ENCODE measurements at regions not wholly inside any gene's neighbourhood (a gene's known extent, or its start where the extent isn't known, plus 50 kb on each side); places are given as distances from the start of the nearest gene placed in this dataset.
"Not testable (repeated sequence)": the region's sequence is repeated elsewhere in the genome, so short reads cannot be mapped to it uniquely, and the experiment has no call there.

GRCh38 chr6:66522864-66523263 is 815.8 kb upstream of the EYS start:
- no peak overlapping the region for H3K4me3 Mint-ChIP-seq (ENCODE audit: unreplicated experiment)
- peaks cover 4% of the 10 kb centered on the region for H3K9me3 Mint-ChIP-seq (ENCODE audit: low read depth)
- no peaks in the 10 kb centered on the region for H3K27me3 Mint-ChIP-seq (ENCODE audit: low read depth)
- no peak for TF ChIP-seq CTCF (IDR thresholded peaks at IDR 0.05)
- DNase-seq (ENCODE audit: low spot score) = no peak
- H3K27ac Mint-ChIP-seq (ENCODE audit: unreplicated experiment) = no peak overlapping the region
- H3K4me1 Mint-ChIP-seq (ENCODE audit: low read depth) = no peaks in the 10 kb centered on the region
- H3K36me3 Mint-ChIP-seq (ENCODE audit: low read depth) = no peaks in the 10 kb centered on the region

- Mint-ChIP-seq H3K9me3 (ENCODE audit: low read depth) (no peaks in the 10 kb centered on the region), H3K27me3 (ENCODE audit: low read depth) (no peaks in the 10 kb centered on the region), H3K27ac (ENCODE audit: unreplicated experiment) (no peak overlapping the region), H3K36me3 (ENCODE audit: low read depth) (no peaks in the 10 kb centered on the region), H3K4me3 (ENCODE audit: unreplicated experiment) (no peak overlapping the region), H3K4me1 (ENCODE audit: low read depth) (no peaks in the 10 kb centered on the region)
- no peak for TF ChIP-seq CTCF (IDR thresholded peaks at IDR 0.05)
- DNase-seq (ENCODE audit: low spot score) = no peak
These were observed 809.4 kb upstream of the EYS start for GRCh38 chr6:66516377-66516776.

GRCh38 chr6:66508433-66508832 is 801.4 kb upstream of the EYS start:
- no peak for TF ChIP-seq CTCF (IDR thresholded peaks at IDR 0.05)
- Mint-ChIP-seq H3K4me1 (ENCODE audit: low read depth) (peaks cover 5% of the 10 kb centered on the region), H3K9me3 (ENCODE audit: low read depth) (no peaks in the 10 kb centered on the region), H3K27me3 (ENCODE audit: low read depth) (no peaks in the 10 kb centered on the region), H3K36me3 (ENCODE audit: low read depth) (no peaks in the 10 kb centered on the region), H3K27ac (ENCODE audit: unreplicated experiment) (no peak overlapping the region), H3K4me3 (ENCODE audit: unreplicated experiment) (no peak overlapping the region)
- no peak for DNase-seq (ENCODE audit: low spot score)

- Mint-ChIP-seq H3K4me3 (ENCODE audit: unreplicated experiment) (no peak overlapping the region), H3K27ac (ENCODE audit: unreplicated experiment) (no peak overlapping the region), H3K27me3 (ENCODE audit: low read depth) (no peaks in the 10 kb centered on the region), H3K9me3 (ENCODE audit: low read depth) (no peaks in the 10 kb centered on the region), H3K4me1 (ENCODE audit: low read depth) (no peaks in the 10 kb centered on the region), H3K36me3 (ENCODE audit: low read depth) (no peaks in the 10 kb centered on the region)
- no peak for DNase-seq (ENCODE audit: low spot score)
- TF ChIP-seq CTCF (IDR thresholded peaks at IDR 0.05) = no peak
These were observed 792.8 kb upstream of the EYS start for GRCh38 chr6:66499851-66500250.

- H3K27ac Mint-ChIP-seq (ENCODE audit: unreplicated experiment) = no peak overlapping the region
- peak; percentile 59 for TF ChIP-seq CTCF (IDR thresholded peaks at IDR 0.05)
- H3K4me3 Mint-ChIP-seq (ENCODE audit: unreplicated experiment) = no peak overlapping the region
- no peak for DNase-seq (ENCODE audit: low spot score)
- H3K36me3 Mint-ChIP-seq (ENCODE audit: low read depth) = no peaks in the 10 kb centered on the region
- no peaks in the 10 kb centered on the region for H3K4me1 Mint-ChIP-seq (ENCODE audit: low read depth)
- no peaks in the 10 kb centered on the region for H3K27me3 Mint-ChIP-seq (ENCODE audit: low read depth)
- H3K9me3 Mint-ChIP-seq (ENCODE audit: low read depth) = no peaks in the 10 kb centered on the region
These were observed 789.6 kb upstream of the EYS start for GRCh38 chr6:66496659-66497058.

GRCh38 chr6:66494643-66495042 is 787.6 kb upstream of the EYS start:
- H3K27ac Mint-ChIP-seq (ENCODE audit: unreplicated experiment); H3K4me1 Mint-ChIP-seq (ENCODE audit: low read depth); H3K4me3 Mint-ChIP-seq (ENCODE audit: unreplicated experiment); DNase-seq (ENCODE audit: low spot score); H3K27me3 Mint-ChIP-seq (ENCODE audit: low read depth); H3K9me3 Mint-ChIP-seq (ENCODE audit: low read depth); H3K36me3 Mint-ChIP-seq (ENCODE audit: low read depth): not testable (repeated sequence)
